Ramos (cell line): ENCODE measurements at regions not wholly inside any gene's neighbourhood (a gene's known extent, or its start where the extent isn't known, plus 50 kb on each side); places are given as distances from the start of the nearest gene placed in this dataset.
"Not testable (repeated sequence)": the region's sequence is repeated elsewhere in the genome, so short reads cannot be mapped to it uniquely, and the experiment has no call there.

Experiments used
- in situ Hi-C: fragments of 300-500 bp; cut with MboI; formaldehyde crosslinking; loops from one replicate; pipeline ENCODE4 v1.14.3; 2022; ENCODE audit warnings: low sequenced_read_pairs; ENCODE audit not compliant: unreplicated experiment

GRCh38 chr7:142513178-142513955 is 235.9 kb upstream of the PRSS1 start:
- in situ Hi-C loops = no loop called here

- in situ Hi-C loops = no loop called here
Observed at GRCh38 chr7:142511801-142512200, 237.5 kb upstream of the PRSS1 start.

DNA sequence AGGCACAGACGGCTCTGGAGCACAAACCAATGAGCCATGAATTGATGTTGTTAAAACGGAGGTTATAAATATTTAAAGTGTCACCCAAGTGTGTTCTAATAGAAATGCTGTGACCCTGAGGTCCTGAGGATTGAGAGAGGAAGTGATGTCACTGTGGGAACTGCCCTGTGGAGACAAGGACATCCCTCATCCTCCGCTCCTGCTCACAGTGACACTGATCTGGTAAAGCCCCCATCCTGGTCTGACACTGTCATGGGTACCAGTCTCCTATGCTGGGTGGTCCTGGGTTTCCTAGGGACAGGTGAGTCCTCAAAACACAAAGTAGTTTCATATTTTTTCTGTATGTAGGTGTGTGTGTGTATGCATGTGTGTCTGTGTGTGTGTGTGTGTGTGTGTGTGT is 237.9 kb upstream of the PRSS1 start:
- in situ Hi-C loops = no loop called here

- in situ Hi-C loops = not testable (repeated sequence)
Observed at GRCh38 chr7:142509235-142509634, 240.0 kb upstream of the PRSS1 start.

DNA sequence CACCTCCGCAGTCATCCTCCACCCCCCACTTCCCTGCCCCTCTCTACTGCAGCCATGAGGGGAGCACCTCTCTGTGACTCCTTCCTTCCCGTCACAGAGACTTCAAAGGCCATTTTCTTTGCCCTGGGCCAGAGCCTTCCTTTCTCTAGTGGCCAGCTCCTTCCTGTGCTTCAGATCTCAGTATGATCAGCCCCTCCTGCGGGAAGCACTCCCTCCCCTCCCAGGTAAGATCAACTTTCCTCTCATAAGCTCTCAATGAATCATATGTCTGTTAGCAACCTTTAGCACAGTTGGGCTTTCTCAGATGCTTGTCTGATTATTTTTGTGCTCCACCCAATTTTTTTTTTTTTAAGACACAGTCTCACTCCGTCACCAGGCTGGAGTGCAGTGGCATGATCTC is 241.0 kb upstream of the PRSS1 start:
- in situ Hi-C loops = no loop called here

DNA sequence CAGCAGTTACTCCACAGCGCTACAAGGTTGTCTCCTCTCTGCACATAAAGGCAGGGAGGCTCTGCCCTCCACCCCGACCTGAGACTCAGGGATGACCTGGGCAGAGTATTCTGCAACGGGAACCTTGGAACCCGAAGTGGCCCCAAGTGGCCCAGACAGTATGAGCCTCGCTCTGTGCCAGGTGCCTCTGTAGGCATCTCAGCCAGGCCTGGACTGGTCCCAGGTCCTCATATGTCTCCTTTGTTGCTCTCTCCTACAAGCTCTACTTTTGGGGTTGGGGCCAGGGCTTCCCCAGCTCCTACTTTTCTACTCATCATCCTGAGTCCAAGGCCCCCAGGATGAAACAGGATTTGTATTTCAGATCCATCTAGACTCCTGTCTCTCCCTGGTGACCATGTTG is 241.5 kb upstream of the PRSS1 start:
- in situ Hi-C loops = no loop called here

GRCh38 chr7:142507066-142507465 is 242.2 kb upstream of the PRSS1 start:
- in situ Hi-C loops = not testable (repeated sequence)

GRCh38 chr7:142506601-142507000 is 242.7 kb upstream of the PRSS1 start:
- in situ Hi-C loops = no loop called here

DNA sequence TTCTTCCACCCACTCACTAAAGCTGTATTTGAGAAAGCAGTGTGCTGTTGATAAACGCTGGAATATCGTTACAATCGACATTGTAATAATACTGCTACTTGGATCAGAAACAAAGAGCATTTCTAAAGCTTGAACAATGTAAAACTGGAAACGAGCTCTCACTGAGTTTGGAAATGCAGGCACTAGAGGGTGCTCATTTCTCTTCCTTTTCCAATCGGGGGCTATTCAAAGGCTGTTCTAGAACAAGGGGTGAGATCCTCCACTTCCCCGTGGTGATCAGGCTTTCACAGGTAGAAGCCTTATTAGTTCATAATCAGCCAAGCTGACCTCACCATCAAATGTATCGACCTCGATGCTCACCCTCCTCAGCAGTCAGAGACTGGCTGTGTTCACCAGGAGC is 245.3 kb upstream of the PRSS1 start:
- in situ Hi-C loops = not testable (repeated sequence)

DNA sequence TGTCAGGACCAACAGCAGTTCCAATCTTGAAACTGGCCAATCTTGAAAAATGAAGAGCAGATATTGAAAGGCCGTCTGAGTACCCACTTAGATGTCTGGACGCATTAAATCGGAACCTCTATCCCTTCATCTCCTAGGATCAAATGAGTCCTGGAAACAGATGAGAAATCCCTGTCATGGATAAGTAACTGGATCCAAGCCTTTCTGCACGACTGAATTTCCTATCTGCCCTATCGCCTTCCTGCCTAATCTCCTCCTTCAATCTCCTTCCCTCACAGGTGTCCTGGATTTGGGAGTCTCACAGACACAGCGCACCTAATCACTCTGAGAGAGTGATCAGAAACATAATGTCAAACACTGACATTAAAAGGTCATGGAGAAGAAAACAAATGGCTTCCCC is 245.2 kb upstream of the PRSS58 start:
- in situ Hi-C loops = no loop called here

- in situ Hi-C loops = no loop called here
Observed at GRCh38 chr7:142501434-142501833, 243.6 kb upstream of the PRSS58 start.

DNA sequence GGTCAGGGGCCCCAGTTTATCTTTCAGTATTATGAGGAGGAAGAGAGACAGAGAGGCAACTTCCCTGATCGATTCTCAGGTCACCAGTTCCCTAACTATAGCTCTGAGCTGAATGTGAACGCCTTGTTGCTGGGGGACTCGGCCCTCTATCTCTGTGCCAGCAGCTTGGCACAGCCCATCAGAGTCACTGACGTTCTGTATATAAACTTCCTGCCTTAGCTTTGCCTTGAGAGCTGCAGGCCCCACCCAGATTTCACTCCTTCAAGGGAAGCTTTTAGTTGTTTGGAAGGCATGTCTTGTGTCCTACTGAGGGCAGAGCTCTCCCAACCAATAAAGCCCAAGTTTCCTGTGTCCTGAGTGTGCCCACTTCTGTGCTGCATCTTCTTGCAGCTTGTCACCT is 242.5 kb upstream of the PRSS58 start:
- in situ Hi-C loops = no loop called here

- in situ Hi-C loops = no loop called here
Observed at GRCh38 chr7:142499635-142500034, 241.8 kb upstream of the PRSS58 start.

DNA sequence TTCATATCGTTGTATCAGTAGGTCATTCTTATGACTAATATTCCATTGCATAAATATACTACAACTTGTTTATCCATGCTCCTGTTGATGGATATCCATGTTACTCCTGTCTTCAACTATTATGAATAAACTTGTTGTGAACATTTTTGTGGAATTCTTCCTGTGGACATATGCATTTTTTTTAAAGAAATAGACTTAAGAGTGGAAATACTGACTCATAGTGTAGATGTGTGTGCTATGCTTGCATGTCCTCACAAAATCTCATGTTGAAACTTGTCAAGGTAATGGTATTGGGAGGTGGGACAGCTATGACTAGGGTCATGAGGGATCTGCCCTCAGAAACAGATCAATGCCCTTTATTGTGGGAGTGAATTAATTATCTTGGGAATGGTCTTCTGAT is 240.5 kb upstream of the PRSS58 start:
- in situ Hi-C loops = no loop called here

DNA sequence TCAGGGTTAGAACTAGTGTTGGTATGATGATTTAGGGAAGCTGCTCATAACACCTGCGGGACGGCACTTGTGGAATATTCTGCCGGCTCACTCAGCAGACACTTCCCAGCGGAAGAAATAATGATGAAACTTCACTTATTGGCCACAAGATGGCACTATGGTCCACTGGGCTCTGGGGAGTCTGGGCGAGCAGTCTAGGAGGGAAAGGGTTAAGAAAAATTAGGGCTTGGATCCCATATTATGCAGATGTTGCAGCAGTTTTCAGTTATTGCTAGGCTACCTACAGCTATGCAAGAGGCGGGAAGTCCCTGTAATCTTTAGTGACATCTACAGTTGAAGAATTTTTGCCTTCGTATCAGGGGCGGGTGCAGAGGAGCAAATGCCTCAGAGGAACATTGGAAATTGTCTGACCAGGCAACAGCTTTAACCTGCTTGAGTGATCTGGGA is 238.7 kb upstream of the PRSS58 start:
- in situ Hi-C loops = no loop called here

DNA sequence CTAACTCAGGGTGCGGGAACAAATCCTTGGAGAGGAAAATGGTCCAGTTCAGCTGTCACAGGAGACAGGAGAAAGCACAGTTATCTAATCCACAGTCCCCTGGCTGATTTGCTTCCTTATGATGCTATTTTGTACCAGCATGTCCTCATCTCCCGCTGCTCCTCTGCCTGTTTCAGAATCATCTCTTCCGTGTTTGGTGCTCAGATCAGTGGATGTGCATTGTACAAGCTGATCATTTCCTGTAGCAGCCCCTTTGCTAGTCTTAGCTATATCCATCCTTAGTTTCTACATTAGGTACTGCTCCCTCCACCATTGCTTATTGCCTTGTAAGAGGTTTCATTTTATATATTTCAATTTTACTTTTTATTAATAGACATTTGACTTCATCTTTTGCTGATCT is 238.0 kb upstream of the PRSS58 start:
- in situ Hi-C loops = not testable (repeated sequence)

- in situ Hi-C loops = not testable (repeated sequence)
Observed at GRCh38 chr7:142495301-142495700, 237.4 kb upstream of the PRSS58 start.

DNA sequence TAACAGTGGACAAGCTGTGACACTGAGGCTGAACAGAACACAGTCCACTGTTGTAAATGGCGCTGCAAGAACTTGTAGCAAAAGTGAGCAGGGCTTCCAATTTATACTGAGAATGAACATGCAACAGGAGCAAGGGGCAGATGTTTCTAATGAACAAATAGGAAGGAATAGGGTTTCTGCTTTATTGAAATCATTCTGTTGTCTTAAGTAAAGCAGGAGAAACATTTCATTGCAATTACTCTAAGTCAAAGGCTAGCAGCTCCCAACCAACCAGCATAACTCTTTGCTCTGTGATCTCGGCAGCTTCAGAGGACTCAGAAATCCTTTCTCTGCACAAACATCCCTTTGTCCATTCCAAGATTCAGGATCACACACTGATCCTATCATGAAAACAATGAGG is 236.2 kb upstream of the PRSS58 start:
- in situ Hi-C loops = no loop called here

DNA sequence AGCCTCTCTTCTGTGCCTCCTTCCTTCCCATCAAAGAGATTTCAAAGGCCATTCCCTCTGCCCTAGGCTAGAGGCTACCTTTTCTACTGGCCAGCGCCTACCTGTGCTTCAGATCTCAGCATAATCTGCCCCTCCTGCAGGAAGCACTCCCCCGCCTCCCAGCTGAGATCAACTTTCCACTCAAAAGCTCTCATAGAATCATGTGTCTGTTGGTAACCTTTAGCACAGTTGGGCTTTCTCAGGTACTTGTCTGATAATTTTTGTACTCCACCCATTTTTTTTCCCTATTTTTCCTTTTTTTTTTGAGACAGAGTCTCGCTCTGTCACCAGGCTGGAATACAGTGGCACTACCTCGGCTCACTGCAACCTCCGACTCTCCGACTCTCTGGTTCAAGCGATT is 231.0 kb upstream of the PRSS58 start:
- in situ Hi-C loops = no loop called here

GRCh38 chr7:142488036-142488633 is 230.3 kb upstream of the PRSS58 start:
- in situ Hi-C loops = no loop called here

DNA sequence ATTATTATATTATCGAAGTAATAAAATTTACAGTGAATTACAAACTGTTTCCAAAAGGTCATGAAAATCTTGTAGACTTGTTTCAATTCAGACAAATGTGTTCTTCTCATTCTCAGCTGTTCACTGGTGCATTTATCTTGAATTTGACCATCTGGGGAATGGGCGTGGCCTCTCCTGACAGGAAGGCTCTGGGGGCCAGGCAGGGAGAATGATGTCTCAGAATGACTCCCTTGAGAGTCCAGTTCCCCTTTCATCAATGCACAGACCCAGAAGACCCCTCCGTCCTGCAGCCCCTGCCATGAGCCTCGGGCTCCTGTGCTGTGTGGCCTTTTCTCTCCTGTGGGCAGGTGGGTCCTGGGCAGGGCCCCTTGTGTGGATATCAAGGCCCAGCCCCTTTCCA is 229.7 kb upstream of the PRSS58 start:
- in situ Hi-C loops = not testable (repeated sequence)

- in situ Hi-C loops = no loop called here
Observed at GRCh38 chr7:142487124-142487523, 229.3 kb upstream of the PRSS58 start.
